Nephron progenitor cell (in vitro differentiated cells): ENCODE measurements at regions not wholly inside any gene's neighbourhood (a gene's known extent, or its start where the extent isn't known, plus 50 kb on each side); places are given as distances from the start of the nearest gene placed in this dataset.

Source experiments
- DNase-seq: peaks from one replicate; pipeline ENCODE4 v3.0.0; 2021
- H3K27ac Mint-ChIP-seq: 2 replicates; pipeline ENCODE4 v1.8.0; 2021; ENCODE audit warnings: mild to moderate bottlenecking, moderate library complexity, mixed read lengths
- H3K27me3 Mint-ChIP-seq: 2 replicates; pipeline ENCODE4 v1.8.0; 2021; ENCODE audit warnings: mild to moderate bottlenecking, low read depth, mixed read lengths; ENCODE audit not compliant: poor library complexity
- H3K36me3 Mint-ChIP-seq: 2 replicates; pipeline ENCODE4 v1.8.0; 2021; ENCODE audit warnings: low read depth, mixed read lengths
- H3K4me1 Mint-ChIP-seq: 2 replicates; pipeline ENCODE4 v1.8.0; 2021; ENCODE audit warnings: mixed read lengths
- H3K4me3 Mint-ChIP-seq: 2 replicates; pipeline ENCODE4 v1.8.0; 2021; ENCODE audit warnings: mild to moderate bottlenecking, moderate library complexity, mixed read lengths
- H3K9me3 Mint-ChIP-seq: 2 replicates; pipeline ENCODE4 v1.8.0; 2021; ENCODE audit warnings: mild to moderate bottlenecking, moderate library complexity, mixed read lengths
- TF ChIP-seq, protein P1 (sequence below): fragments of 200-600 bp; sonication (generic); IDR thresholded peaks from 2 replicates; pipeline ENCODE4 v1.5.0; 2021; ENCODE audit warnings: antibody characterized with exemption

DNA sequence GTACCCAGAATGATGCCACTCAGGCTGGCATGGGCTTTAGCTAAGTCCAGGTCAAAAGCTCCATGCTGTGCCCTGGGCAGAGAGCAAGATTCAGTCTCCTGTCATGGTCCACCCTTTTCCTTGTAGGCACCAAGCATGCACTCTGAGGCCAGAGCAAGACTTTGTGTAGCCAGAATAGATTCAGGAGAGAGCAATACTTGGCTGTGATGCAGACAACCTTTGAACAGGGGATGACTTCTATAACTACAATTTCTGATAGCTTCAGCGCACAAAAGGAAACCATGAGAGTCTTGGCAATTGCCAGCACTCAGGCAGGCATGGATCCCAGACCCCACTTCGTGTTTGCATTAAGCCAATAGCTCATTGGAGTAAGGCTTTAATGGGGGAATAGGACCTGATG lies 510.6 kb downstream of the RAB28 start:
- Mint-ChIP-seq H3K4me1 (no peaks in the 10 kb centered on the region), H3K9me3 (peaks cover 3% of the 10 kb centered on the region), H3K27me3 (peaks cover 3% of the 10 kb centered on the region), H3K4me3 (no peak overlapping the region), H3K27ac (no peak overlapping the region), H3K36me3 (no peaks in the 10 kb centered on the region)
- TF ChIP-seq, protein P1, sequence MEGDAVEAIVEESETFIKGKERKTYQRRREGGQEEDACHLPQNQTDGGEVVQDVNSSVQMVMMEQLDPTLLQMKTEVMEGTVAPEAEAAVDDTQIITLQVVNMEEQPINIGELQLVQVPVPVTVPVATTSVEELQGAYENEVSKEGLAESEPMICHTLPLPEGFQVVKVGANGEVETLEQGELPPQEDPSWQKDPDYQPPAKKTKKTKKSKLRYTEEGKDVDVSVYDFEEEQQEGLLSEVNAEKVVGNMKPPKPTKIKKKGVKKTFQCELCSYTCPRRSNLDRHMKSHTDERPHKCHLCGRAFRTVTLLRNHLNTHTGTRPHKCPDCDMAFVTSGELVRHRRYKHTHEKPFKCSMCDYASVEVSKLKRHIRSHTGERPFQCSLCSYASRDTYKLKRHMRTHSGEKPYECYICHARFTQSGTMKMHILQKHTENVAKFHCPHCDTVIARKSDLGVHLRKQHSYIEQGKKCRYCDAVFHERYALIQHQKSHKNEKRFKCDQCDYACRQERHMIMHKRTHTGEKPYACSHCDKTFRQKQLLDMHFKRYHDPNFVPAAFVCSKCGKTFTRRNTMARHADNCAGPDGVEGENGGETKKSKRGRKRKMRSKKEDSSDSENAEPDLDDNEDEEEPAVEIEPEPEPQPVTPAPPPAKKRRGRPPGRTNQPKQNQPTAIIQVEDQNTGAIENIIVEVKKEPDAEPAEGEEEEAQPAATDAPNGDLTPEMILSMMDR = no peak
- DNase-seq = no peak

DNA sequence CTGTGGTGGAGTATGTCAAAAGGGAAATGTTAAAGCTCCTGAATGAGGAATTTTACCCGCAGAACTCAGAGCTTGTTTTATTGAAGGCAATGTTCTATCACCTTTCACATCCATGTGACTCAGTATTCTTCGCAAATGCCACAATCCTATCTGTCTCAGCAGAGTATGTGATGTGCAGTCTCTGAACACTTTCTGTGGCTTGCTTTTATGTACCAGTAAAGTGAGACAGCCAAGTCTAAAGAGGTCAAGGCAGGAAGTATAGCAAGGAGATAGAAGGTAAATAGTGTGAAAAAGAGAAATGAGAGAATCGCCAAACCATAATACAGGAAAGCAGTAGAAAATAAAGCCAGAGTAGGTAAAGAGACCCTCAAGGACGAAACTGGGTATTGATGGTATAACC lies 515.8 kb downstream of the RAB28 start:
- no peak overlapping the region for H3K27ac Mint-ChIP-seq
- peaks cover 7% of the 10 kb centered on the region for H3K27me3 Mint-ChIP-seq
- H3K36me3 Mint-ChIP-seq = no peaks in the 10 kb centered on the region
- no peaks in the 10 kb centered on the region for H3K9me3 Mint-ChIP-seq
- TF ChIP-seq, protein P1 = no peak
- H3K4me3 Mint-ChIP-seq = no peak overlapping the region
- no peak for DNase-seq
- no peaks in the 10 kb centered on the region for H3K4me1 Mint-ChIP-seq

DNA sequence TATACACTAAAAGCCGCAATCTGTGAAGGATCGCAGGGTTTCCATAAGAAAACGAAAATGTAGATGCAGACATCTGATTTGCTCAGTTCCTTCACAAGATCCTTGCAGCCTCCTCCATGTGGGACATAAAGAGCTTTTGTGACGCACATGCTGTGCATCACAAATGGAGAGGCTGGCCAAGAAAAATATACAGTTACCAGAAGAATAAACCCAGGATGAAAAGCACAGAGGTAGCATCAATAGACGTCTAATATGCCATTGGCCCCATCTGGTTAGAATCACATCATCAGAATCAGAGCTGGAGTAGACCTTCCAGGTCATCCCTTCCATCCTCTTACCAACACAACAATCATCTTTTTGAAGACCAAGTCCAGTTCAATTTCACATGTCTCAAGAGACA lies 517.4 kb downstream of the RAB28 start:
- no peak overlapping the region for H3K4me3 Mint-ChIP-seq
- no peaks in the 10 kb centered on the region for H3K36me3 Mint-ChIP-seq
- H3K27ac Mint-ChIP-seq = no peak overlapping the region

DNA sequence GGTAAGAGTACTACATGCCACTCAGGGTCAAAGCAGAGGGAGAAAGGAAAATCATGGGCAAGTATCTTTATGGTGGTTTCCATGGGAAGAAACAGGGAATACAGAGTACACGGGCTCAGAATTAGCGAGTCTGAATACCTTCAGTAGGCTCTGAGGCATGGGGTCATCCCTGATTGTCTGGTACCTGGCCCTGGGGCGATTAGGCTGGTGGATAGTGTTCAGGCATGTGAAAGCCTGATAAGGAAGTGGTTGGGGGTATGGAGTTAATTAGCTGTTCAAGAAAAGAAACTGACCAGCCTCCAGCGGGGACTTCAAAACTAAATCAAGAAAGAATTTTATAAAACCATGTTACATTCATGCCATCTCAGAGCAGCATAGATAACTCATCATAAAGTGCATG lies 518.8 kb downstream of the RAB28 start:
- Mint-ChIP-seq H3K4me1 (no peaks in the 10 kb centered on the region), H3K36me3 (no peaks in the 10 kb centered on the region), H3K4me3 (no peak overlapping the region), H3K9me3 (peaks cover 5% of the 10 kb centered on the region), H3K27ac (no peak overlapping the region), H3K27me3 (peaks cover 9% of the 10 kb centered on the region)
- no peak for DNase-seq
- TF ChIP-seq, protein P1 = no peak

More for the DNA sequence above, 517.4 kb downstream of the RAB28 start:
- H3K27me3 Mint-ChIP-seq = peaks cover 7% of the 10 kb centered on the region
- H3K4me1 Mint-ChIP-seq = no peaks in the 10 kb centered on the region
- TF ChIP-seq, protein P1 = no peak
- DNase-seq = no peak
- H3K9me3 Mint-ChIP-seq = peaks cover 5% of the 10 kb centered on the region

DNA sequence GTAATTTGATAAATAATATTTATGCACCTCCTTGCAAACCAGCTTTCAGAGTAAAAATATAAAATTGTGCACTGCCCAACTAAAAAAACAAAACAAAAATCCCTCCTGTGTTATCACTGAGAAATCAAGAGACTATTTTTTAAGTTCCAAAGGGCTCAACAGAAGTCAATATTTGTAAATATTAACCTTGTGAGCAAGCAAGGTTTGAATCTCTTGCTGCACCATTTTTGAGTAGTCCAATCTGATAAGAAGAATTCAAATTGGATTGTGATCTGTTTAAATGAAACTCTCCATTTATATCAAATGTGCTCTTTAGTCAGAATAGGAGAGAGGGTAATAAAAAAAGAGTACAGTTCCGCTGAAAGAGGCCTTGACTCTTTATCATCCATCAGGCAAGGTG lies 520.2 kb downstream of the RAB28 start:
- no peaks in the 10 kb centered on the region for H3K4me1 Mint-ChIP-seq
- no peaks in the 10 kb centered on the region for H3K36me3 Mint-ChIP-seq
- no peak for DNase-seq
- peaks cover 5% of the 10 kb centered on the region for H3K9me3 Mint-ChIP-seq
- H3K27me3 Mint-ChIP-seq = peaks cover 6% of the 10 kb centered on the region
- H3K4me3 Mint-ChIP-seq = no peak overlapping the region
- TF ChIP-seq, protein P1 = no peak
- H3K27ac Mint-ChIP-seq = no peak overlapping the region

DNA sequence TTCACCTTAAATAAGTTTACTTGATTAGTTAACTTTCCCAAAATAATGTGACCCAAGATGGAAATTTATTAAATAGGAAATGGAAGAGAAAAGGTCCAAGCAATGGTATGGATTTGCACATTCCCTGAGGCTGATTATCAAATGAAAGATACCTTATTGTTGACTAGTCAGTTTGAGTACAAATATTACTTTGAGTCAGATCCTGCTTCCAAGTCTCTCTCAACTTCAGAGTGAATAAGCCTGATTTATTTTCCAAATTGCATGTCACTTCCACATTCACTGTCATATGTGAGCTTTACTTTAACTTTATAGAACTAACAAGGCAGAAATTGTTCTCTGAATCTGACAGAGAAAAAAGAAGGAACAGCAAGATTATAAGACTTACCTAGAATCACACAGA lies 520.8 kb downstream of the RAB28 start:
- H3K4me1 Mint-ChIP-seq = no peaks in the 10 kb centered on the region
- no peaks in the 10 kb centered on the region for H3K36me3 Mint-ChIP-seq
- TF ChIP-seq, protein P1 = no peak

More for the DNA sequence above, 520.8 kb downstream of the RAB28 start:
- H3K27ac Mint-ChIP-seq = no peak overlapping the region
- no peak for DNase-seq
- no peak overlapping the region for H3K4me3 Mint-ChIP-seq
- peaks cover 6% of the 10 kb centered on the region for H3K27me3 Mint-ChIP-seq
- H3K9me3 Mint-ChIP-seq = peaks cover 5% of the 10 kb centered on the region
